Prostate gland (tissue), 2 donors: ENCODE measurements at regions not wholly inside any gene's neighbourhood (a gene's known extent, or its start where the extent isn't known, plus 50 kb on each side); places are given as distances from the start of the nearest gene placed in this dataset.

ENCODE experiments used
- POLR2A ChIP-seq: fragments of 450-650 bp; IDR thresholded peaks from one replicate; pipeline ENCODE4 v1.6.1; 2016; ENCODE audit warnings: antibody characterized with exemption, mild to moderate bottlenecking
- POLR2AphosphoS5 ChIP-seq: sonication (generic); formaldehyde crosslinking; IDR thresholded peaks from one replicate; pipeline ENCODE4 v1.6.1; 2017; ENCODE audit warnings: antibody characterized with exemption
- TF ChIP-seq, protein P1 (sequence below), 4 experiments: fragments of 200-600 bp in 2 of 4; fragments of 450-650 bp in 2 of 4; sonication (generic) in 2 of 4; IDR thresholded peaks; 1 replicate in 3 of 4; 2 replicates in 1 of 4; pipeline ENCODE4 v1.5.1; 2016 to 2019; ENCODE audit warnings: antibody characterized with exemption in 4 of 4, mild to moderate bottlenecking in 2 of 4, moderate library complexity in 2 of 4

DNA sequence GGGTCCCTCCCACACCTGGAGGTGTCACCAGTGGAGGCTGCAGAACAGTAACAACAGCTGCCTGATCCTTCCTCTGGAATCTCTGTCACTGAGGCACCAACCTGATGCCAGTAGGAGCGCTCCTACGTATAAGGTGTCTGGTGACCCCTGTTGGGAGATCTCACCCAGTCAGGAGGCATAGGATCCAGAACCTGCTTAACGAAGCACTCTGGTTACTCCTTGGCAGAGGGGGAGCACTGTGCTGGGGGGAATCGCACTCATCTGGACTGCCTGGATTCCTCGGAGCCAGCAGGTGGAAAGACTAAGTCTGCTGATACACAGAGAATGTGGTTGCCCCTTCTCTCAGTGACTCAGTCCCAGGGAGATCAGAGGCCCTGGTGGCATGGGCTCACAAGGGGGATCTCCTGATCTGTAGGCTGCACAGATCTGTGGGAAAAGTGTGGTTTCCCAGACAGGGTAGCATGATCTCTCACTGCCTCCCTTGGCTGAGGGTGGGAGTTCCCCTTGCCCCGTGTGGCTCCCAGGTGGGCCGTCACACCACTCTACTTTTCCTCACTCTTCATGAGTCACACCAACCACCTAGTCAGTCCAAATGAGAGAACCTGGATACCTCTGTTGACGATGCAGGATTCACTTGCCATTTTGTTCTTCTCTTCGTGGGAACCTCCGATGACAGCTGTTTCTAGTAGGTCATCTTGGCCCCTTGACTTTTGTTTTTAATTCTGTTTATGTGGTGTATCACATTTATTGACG, 305.9 kb downstream of the IDS start:
- TF ChIP-seq, protein P1, sequence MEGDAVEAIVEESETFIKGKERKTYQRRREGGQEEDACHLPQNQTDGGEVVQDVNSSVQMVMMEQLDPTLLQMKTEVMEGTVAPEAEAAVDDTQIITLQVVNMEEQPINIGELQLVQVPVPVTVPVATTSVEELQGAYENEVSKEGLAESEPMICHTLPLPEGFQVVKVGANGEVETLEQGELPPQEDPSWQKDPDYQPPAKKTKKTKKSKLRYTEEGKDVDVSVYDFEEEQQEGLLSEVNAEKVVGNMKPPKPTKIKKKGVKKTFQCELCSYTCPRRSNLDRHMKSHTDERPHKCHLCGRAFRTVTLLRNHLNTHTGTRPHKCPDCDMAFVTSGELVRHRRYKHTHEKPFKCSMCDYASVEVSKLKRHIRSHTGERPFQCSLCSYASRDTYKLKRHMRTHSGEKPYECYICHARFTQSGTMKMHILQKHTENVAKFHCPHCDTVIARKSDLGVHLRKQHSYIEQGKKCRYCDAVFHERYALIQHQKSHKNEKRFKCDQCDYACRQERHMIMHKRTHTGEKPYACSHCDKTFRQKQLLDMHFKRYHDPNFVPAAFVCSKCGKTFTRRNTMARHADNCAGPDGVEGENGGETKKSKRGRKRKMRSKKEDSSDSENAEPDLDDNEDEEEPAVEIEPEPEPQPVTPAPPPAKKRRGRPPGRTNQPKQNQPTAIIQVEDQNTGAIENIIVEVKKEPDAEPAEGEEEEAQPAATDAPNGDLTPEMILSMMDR (IDR thresholded peaks at IDR 0.05): no peak
- TF ChIP-seq POLR2A (no peak), POLR2AphosphoS5 (no peak)
